GM12878 (cell line): ENCODE measurements at regions not wholly inside any gene's neighbourhood (a gene's known extent, or its start where the extent isn't known, plus 50 kb on each side); places are given as distances from the start of the nearest gene placed in this dataset.

Experiments used
- ATAC-seq: fragments of 200-7000 bp; cut with Tn5 transposase; 3 replicates; pipeline ENCODE4 v1.9.1; 2020; ENCODE audit warnings: mild to moderate bottlenecking, moderate library complexity
- BruUV-seq: library from RNA; stranded (reverse); fragments of 400-500 nt; replicated peaks from 2 replicates; lab custom pipeline; 2021; lab: Mats Ljungman, UMichigan
- CTCF ChIA-PET: fragments of 300-600 bp; sonication (Branson Sonifier 250); formaldehyde crosslinking; extraction: SDS; loops from one replicate; lab custom pipeline; 2021; ENCODE audit warnings: inconsistent platforms; lab: Yijun Ruan, JAX
- POLR2A ChIA-PET: fragments of 350-600 bp; formaldehyde crosslinking; extraction: SDS; loops from one replicate; lab custom pipeline; 2021; ENCODE audit warnings: inconsistent platforms; lab: Charles Lee
- RAD21 ChIA-PET: fragments of 300-600 bp; sonication (Branson Sonifier 250); formaldehyde crosslinking; loops from one replicate; lab custom pipeline; 2023; ENCODE audit warnings: antibody characterized with exemption; ENCODE audit not compliant: unreplicated experiment; lab: Charles Lee
- SMC1A ChIA-PET: fragments of 300-600 bp; sonication (Branson Sonifier 250); formaldehyde crosslinking; loops from one replicate; lab custom pipeline; 2023; ENCODE audit not compliant: unreplicated experiment, uncharacterized antibody; lab: Charles Lee
- DNase-seq: peaks from one replicate; pipeline ENCODE4 v3.0.0-alpha.2; 2011; ENCODE audit warnings: low read depth, low spot score
- FAIRE-seq: peaks from 3 replicates; lab custom pipeline; 2011; peaks lifted over from hg19 to GRCh38; lab: Jason Lieb, UNC
- H2AFZ ChIP-seq: 2 replicates; pipeline ENCODE4 v1.6.0; 2011; ENCODE audit warnings: low read depth, low read length, control low read depth; ENCODE audit not compliant: control insufficient read depth
- H3K27ac ChIP-seq: 2 replicates; pipeline ENCODE4 v1.5.1; 2011; ENCODE audit warnings: control low read depth; ENCODE audit not compliant: control insufficient read depth, insufficient read depth
- H3K27me3 ChIP-seq, 2 experiments: replicated peaks in 1 of 2; 2 replicates each; pipeline versions ENCODE4 v1.6.0 to v1.6.1; 2011; ENCODE audit warnings: low read length in 1 of 2; ENCODE audit not compliant: control insufficient read depth in 2 of 2, insufficient read depth in 2 of 2
- H3K36me3 ChIP-seq, 2 experiments: 2 replicates each; pipeline ENCODE4 v1.5.1; 2011; ENCODE audit warnings: low read length in 1 of 2; ENCODE audit not compliant: control insufficient read depth in 2 of 2, insufficient read depth in 2 of 2
- H3K4me1 ChIP-seq: 2 replicates; pipeline ENCODE4 v1.6.1; 2011; ENCODE audit warnings: mild to moderate bottlenecking, low read length, moderate library complexity, mixed read lengths; ENCODE audit not compliant: control insufficient read depth, insufficient read depth
- H3K4me2 ChIP-seq: 2 replicates; pipeline ENCODE4 v1.6.0; 2011; ENCODE audit warnings: control low read depth; ENCODE audit not compliant: control insufficient read depth, insufficient read depth
- H3K4me3 ChIP-seq: fragments of 200-600 bp; sonication (generic); 2 replicates; pipeline ENCODE4 v1.5.1; 2016
- H3K79me2 ChIP-seq: 2 replicates; pipeline ENCODE4 v1.6.0; 2011; ENCODE audit warnings: low read length; ENCODE audit not compliant: control insufficient read depth, insufficient read depth
- H3K9ac ChIP-seq: 2 replicates; pipeline ENCODE4 v1.8.0; 2011; ENCODE audit warnings: low read length, control low read depth, mixed read lengths; ENCODE audit not compliant: control insufficient read depth, insufficient read depth
- H3K9me3 ChIP-seq: replicated peaks from 3 replicates; pipeline ENCODE4 v1.5.1; 2011; ENCODE audit warnings: mild to moderate bottlenecking, low read length; ENCODE audit not compliant: control insufficient read depth, insufficient read depth
- H4K20me1 ChIP-seq: 2 replicates; pipeline ENCODE4 v1.6.0; 2011; ENCODE audit not compliant: control insufficient read depth, insufficient read depth
- BCL3 ChIP-seq: IDR thresholded peaks from 2 replicates; pipeline ENCODE4 v1.6.1; 2011; ENCODE audit warnings: borderline replicate concordance, low read depth, mild to moderate bottlenecking, moderate library complexity, low read length; ENCODE audit not compliant: insufficient read depth, poor library complexity, severe bottlenecking
- CHD4 ChIP-seq: fragments of 200-600 bp; sonication (generic); IDR thresholded peaks from 2 replicates; pipeline ENCODE4 v1.6.1; 2016; ENCODE audit warnings: mild to moderate bottlenecking
- MTA2 ChIP-seq: fragments of 450-650 bp; IDR thresholded peaks from 2 replicates; pipeline ENCODE4 v1.6.1; 2016; ENCODE audit warnings: low read depth, mild to moderate bottlenecking, moderate library complexity
- NFIC ChIP-seq: IDR thresholded peaks from 2 replicates; pipeline ENCODE4 v1.6.1; 2012; ENCODE audit warnings: low read depth, mild to moderate bottlenecking, inconsistent platforms, low read length, moderate library complexity
- PBX3 ChIP-seq: IDR thresholded peaks from 2 replicates; pipeline ENCODE4 v1.6.1; 2011; ENCODE audit warnings: mild to moderate bottlenecking, low read depth, low read length, moderate library complexity; ENCODE audit not compliant: insufficient replicate concordance
- RAD51 ChIP-seq: fragments of 450-650 bp; IDR thresholded peaks from 2 replicates; pipeline ENCODE4 v1.6.1; 2016; ENCODE audit warnings: moderate library complexity, mild to moderate bottlenecking, inconsistent platforms
- SKIL ChIP-seq: fragments of 450-650 bp; IDR thresholded peaks from 2 replicates; pipeline ENCODE4 v1.6.1; 2017; ENCODE audit warnings: mild to moderate bottlenecking, low read depth, inconsistent platforms; ENCODE audit not compliant: poor library complexity, severe bottlenecking
- SMC3 ChIP-seq: IDR thresholded peaks from 2 replicates; pipeline ENCODE4 v1.6.1; 2011; ENCODE audit warnings: low read length, improper control_type of control experiment, borderline replicate concordance
- ZNF622 ChIP-seq: fragments of 450-650 bp; IDR thresholded peaks from 2 replicates; pipeline ENCODE4 v1.6.1; 2017; ENCODE audit warnings: mild to moderate bottlenecking, inconsistent platforms
- WGBS: methylation state at CpG from one replicate; pipeline ENCODE4 v1.1.6; 2016; ENCODE audit warnings: low lambda C conversion rate; ENCODE audit not compliant: insufficient replicate concordance, insufficient coverage; ENCODE audit errors: missing lambda C conversion rate; 5-methylcytosine and 5-hydroxymethylcytosine counted together
- in situ Hi-C: fragments of 300-500 bp; cut with MboI; formaldehyde crosslinking; loops from 9 replicates; pipeline ENCODE4 v1.14.3; 2018; ENCODE audit warnings: mixed read lengths
- intact Hi-C: fragments of 100-400 bp; cut with micrococcal nuclease; formaldehyde crosslinking; loops from one replicate; pipeline ENCODE4 v1.14.2; 2022; ENCODE audit not compliant: unreplicated experiment

- H3K9ac ChIP-seq = no peak overlapping the region
- TF ChIP-seq CHD4 (no peak), SMC3 (no peak), SKIL (no peak), RAD51 (no peak), MTA2 (no peak), BCL3 (no peak), PBX3 (no peak), NFIC (no peak), ZNF622 (no peak)
- SMC1A ChIA-PET = no interaction called here
- DNase-seq = no peak
- intact Hi-C loops (no loop called here), in situ Hi-C loops (no loop called here)
- POLR2A ChIA-PET = no interaction called here
- no peaks in the 10 kb centered on the region for H4K20me1 ChIP-seq
- no peaks in the 10 kb centered on the region for H3K4me1 ChIP-seq
- no peak for ATAC-seq
- no TSS peak for BruUV-seq
- H3K9me3 ChIP-seq = no peaks in the 10 kb centered on the region
- FAIRE-seq = no peak
- CTCF ChIA-PET = no interaction called here
- RAD21 ChIA-PET = no interaction called here
- H3K27ac ChIP-seq = no peak overlapping the region
- H3K27me3 ChIP-seq = no peaks in the 10 kb centered on the region
- no peak overlapping the region for H2AFZ ChIP-seq
- no peak overlapping the region for H3K4me3 ChIP-seq
- H3K36me3 ChIP-seq = no peaks in the 10 kb centered on the region
- H3K4me2 ChIP-seq = no peak overlapping the region
- no peaks in the 10 kb centered on the region for H3K79me2 ChIP-seq
- WGBS = 7% methylated on average over 6 of the region's 6 CpGs
Measured at GRCh38 chr15:30023798-30024295, 58.9 kb upstream of the GOLGA8J start.
